H1 (cell line): ENCODE measurements at regions not wholly inside any gene's neighbourhood (a gene's known extent, or its start where the extent isn't known, plus 50 kb on each side); places are given as distances from the start of the nearest gene placed in this dataset.

Experiments used
- JUN ChIP-seq: IDR thresholded peaks from 2 replicates; pipeline ENCODE4 v1.6.1; 2011; ENCODE audit warnings: low read depth, mild to moderate bottlenecking, improper control_type of control experiment, low read length
- POLR2AphosphoS5 ChIP-seq: IDR thresholded peaks from 2 replicates; pipeline ENCODE4 v1.6.1; 2011; ENCODE audit warnings: low read depth, low read length
- TF ChIP-seq, protein P1 (sequence below), 3 experiments: IDR thresholded peaks; 1 replicate in 2 of 3; 2 replicates in 1 of 3; pipeline versions ENCODE4 v1.5.1 to v1.6.1; 2011; ENCODE audit warnings: low read length in 3 of 3, mild to moderate bottlenecking in 3 of 3, inconsistent platforms in 2 of 3, low read depth in 1 of 3, moderate library complexity in 1 of 3; ENCODE audit not compliant: insufficient read depth in 1 of 3; ENCODE audit errors: control extremely low read depth in 1 of 3

DNA sequence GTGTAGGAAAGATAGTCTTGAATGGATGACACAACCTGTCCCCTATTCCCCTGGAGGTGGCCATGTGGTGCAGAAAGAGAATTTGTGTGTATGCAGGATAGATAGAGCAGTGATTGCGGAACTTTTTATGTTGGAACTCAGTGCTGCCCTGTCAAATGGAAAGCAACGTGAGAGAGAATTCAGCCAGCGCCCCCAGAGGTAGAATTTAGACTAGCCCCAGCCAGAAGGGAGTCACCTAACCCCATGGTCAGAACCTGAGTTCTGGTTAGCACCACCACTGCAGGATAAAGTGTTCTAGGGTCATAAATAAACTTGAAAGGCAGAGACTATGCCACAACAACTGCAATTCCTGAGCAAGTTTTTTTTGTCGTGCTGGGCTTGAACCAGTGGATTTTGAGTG lies 152.9 kb upstream of the GRIA4 start:
- TF ChIP-seq, protein P1, sequence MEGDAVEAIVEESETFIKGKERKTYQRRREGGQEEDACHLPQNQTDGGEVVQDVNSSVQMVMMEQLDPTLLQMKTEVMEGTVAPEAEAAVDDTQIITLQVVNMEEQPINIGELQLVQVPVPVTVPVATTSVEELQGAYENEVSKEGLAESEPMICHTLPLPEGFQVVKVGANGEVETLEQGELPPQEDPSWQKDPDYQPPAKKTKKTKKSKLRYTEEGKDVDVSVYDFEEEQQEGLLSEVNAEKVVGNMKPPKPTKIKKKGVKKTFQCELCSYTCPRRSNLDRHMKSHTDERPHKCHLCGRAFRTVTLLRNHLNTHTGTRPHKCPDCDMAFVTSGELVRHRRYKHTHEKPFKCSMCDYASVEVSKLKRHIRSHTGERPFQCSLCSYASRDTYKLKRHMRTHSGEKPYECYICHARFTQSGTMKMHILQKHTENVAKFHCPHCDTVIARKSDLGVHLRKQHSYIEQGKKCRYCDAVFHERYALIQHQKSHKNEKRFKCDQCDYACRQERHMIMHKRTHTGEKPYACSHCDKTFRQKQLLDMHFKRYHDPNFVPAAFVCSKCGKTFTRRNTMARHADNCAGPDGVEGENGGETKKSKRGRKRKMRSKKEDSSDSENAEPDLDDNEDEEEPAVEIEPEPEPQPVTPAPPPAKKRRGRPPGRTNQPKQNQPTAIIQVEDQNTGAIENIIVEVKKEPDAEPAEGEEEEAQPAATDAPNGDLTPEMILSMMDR (IDR thresholded peaks at IDR 0.05; ENCODE audit: control extremely low read depth in 1 of 3, insufficient read depth in 1 of 3, low read depth in 1 of 3, low read length in 3 of 3): peak; percentile 41 to 61 (median 47)
- TF ChIP-seq POLR2AphosphoS5: no peak
- no peak for TF ChIP-seq JUN
